ENCODE measurements at regions not wholly inside any gene's neighbourhood (a gene's known extent, or its start where the extent isn't known, plus 50 kb on each side); places are given as distances from the start of the nearest gene placed in this dataset.
"Not testable (repeated sequence)": the region's sequence is repeated elsewhere in the genome, so short reads cannot be mapped to it uniquely, and the experiment has no call there.

GRCh38 chr3:139113231-139113992 lies 68.7 kb upstream of the PRR23C start:
- H3K36me3 ChIP-seq (ENCODE audit: control insufficient read depth in 5 of 5, insufficient read depth in 5 of 5, low read length in 5 of 5) = no peaks in the 10 kb centered on the region
- H3K4me1 ChIP-seq (ENCODE audit: control insufficient read depth in 5 of 5, insufficient read depth in 5 of 5, low read length in 5 of 5) = no peaks in the 10 kb centered on the region
- peaks cover 0 to 7% (median 4%) of the 10 kb centered on the region in 5 donors for H3K27me3 ChIP-seq (ENCODE audit: control insufficient read depth in 5 of 5, insufficient read depth in 4 of 5, low read length in 5 of 5)
- H3K27ac ChIP-seq (ENCODE audit: low read depth, low read length) = no peak overlapping the region
- H3K4me3 ChIP-seq (ENCODE audit: low read depth in 1 of 5, low read length in 5 of 5) = no peak overlapping the region
- H3K9me3 ChIP-seq (ENCODE audit: control insufficient read depth in 5 of 5, low read length in 5 of 5) = no peaks in the 10 kb centered on the region
- H3K9ac ChIP-seq (ENCODE audit: low read length in 5 of 5) = no peak overlapping the region

GRCh38 chr3:139113993-139114375 lies 69.3 kb upstream of the PRR23C start:
- no peak overlapping the region for H3K9ac ChIP-seq (ENCODE audit: low read length in 5 of 5)
- no peaks in the 10 kb centered on the region for H3K4me1 ChIP-seq (ENCODE audit: control insufficient read depth in 5 of 5, insufficient read depth in 5 of 5, low read length in 5 of 5)
- peaks cover 0 to 7% (median 4%) of the 10 kb centered on the region in 5 donors for H3K27me3 ChIP-seq (ENCODE audit: control insufficient read depth in 5 of 5, insufficient read depth in 4 of 5, low read length in 5 of 5)
- no peak overlapping the region for H3K27ac ChIP-seq (ENCODE audit: low read depth, low read length)
- H3K9me3 ChIP-seq (ENCODE audit: control insufficient read depth in 5 of 5, low read length in 5 of 5) = no peaks in the 10 kb centered on the region
- no peaks in the 10 kb centered on the region for H3K36me3 ChIP-seq (ENCODE audit: control insufficient read depth in 5 of 5, insufficient read depth in 5 of 5, low read length in 5 of 5)
- no peak overlapping the region for H3K4me3 ChIP-seq (ENCODE audit: low read depth in 1 of 5, low read length in 5 of 5)

GRCh38 chr3:139116631-139117030 lies 71.9 kb upstream of the PRR23C start:
- H3K4me3 ChIP-seq (ENCODE audit: low read depth in 1 of 5, low read length in 5 of 5); H3K27ac ChIP-seq (ENCODE audit: low read depth, low read length); H3K4me1 ChIP-seq (ENCODE audit: control insufficient read depth in 5 of 5, insufficient read depth in 5 of 5, low read length in 5 of 5); H3K9me3 ChIP-seq (ENCODE audit: control insufficient read depth in 5 of 5, low read length in 5 of 5); H3K9ac ChIP-seq (ENCODE audit: low read length in 5 of 5); H3K27me3 ChIP-seq (ENCODE audit: control insufficient read depth in 5 of 5, insufficient read depth in 4 of 5, low read length in 5 of 5); H3K36me3 ChIP-seq (ENCODE audit: control insufficient read depth in 5 of 5, insufficient read depth in 5 of 5, low read length in 5 of 5): not testable (repeated sequence)

GRCh38 chr3:139117136-139117675 lies 72.5 kb upstream of the PRR23C start:
- H3K9ac ChIP-seq (ENCODE audit: low read length in 5 of 5) = no peak overlapping the region
- no peaks in the 10 kb centered on the region for H3K27me3 ChIP-seq (ENCODE audit: control insufficient read depth in 5 of 5, insufficient read depth in 4 of 5, low read length in 5 of 5)
- H3K4me3 ChIP-seq (ENCODE audit: low read depth in 1 of 5, low read length in 5 of 5) = no peak overlapping the region
- H3K9me3 ChIP-seq (ENCODE audit: control insufficient read depth in 5 of 5, low read length in 5 of 5) = no peaks in the 10 kb centered on the region
- H3K27ac ChIP-seq (ENCODE audit: low read depth, low read length) = no peak overlapping the region
- H3K36me3 ChIP-seq (ENCODE audit: control insufficient read depth in 5 of 5, insufficient read depth in 5 of 5, low read length in 5 of 5) = no peaks in the 10 kb centered on the region
- H3K4me1 ChIP-seq (ENCODE audit: control insufficient read depth in 5 of 5, insufficient read depth in 5 of 5, low read length in 5 of 5) = peaks cover 0 to 12% (median 9%) of the 10 kb centered on the region in 5 donors

GRCh38 chr3:139117883-139118760 lies 73.4 kb upstream of the PRR23C start:
- Histone ChIP-seq H3K36me3 (ENCODE audit: control insufficient read depth in 5 of 5, insufficient read depth in 5 of 5, low read length in 5 of 5) (no peaks in the 10 kb centered on the region), H3K9ac (ENCODE audit: low read length in 5 of 5) (no peak overlapping the region), H3K9me3 (ENCODE audit: control insufficient read depth in 5 of 5, low read length in 5 of 5) (no peaks in the 10 kb centered on the region), H3K4me1 (ENCODE audit: control insufficient read depth in 5 of 5, insufficient read depth in 5 of 5, low read length in 5 of 5) (peaks cover 0 to 17% (median 9%) of the 10 kb centered on the region in 5 donors), H3K27me3 (ENCODE audit: control insufficient read depth in 5 of 5, insufficient read depth in 4 of 5, low read length in 5 of 5) (no peaks in the 10 kb centered on the region), H3K27ac (ENCODE audit: low read depth, low read length) (no peak overlapping the region), H3K4me3 (ENCODE audit: low read depth in 1 of 5, low read length in 5 of 5) (no peak overlapping the region)

GRCh38 chr3:139118835-139119234 lies 74.1 kb upstream of the PRR23C start:
- no peak overlapping the region for H3K27ac ChIP-seq (ENCODE audit: low read depth, low read length)
- H3K36me3 ChIP-seq (ENCODE audit: control insufficient read depth in 5 of 5, insufficient read depth in 5 of 5, low read length in 5 of 5) = no peaks in the 10 kb centered on the region

GRCh38 chr3:139119331-139120025 lies 74.8 kb upstream of the PRR23C start:
- Histone ChIP-seq H3K4me1 (ENCODE audit: control insufficient read depth in 5 of 5, insufficient read depth in 5 of 5, low read length in 5 of 5) (peaks cover 0 to 23% (median 9%) of the 10 kb centered on the region in 5 donors), H3K9me3 (ENCODE audit: control insufficient read depth in 5 of 5, low read length in 5 of 5) (no peaks in the 10 kb centered on the region), H3K36me3 (ENCODE audit: control insufficient read depth in 5 of 5, insufficient read depth in 5 of 5, low read length in 5 of 5) (no peaks in the 10 kb centered on the region), H3K27me3 (ENCODE audit: control insufficient read depth in 5 of 5, insufficient read depth in 4 of 5, low read length in 5 of 5) (no peaks in the 10 kb centered on the region), H3K27ac (ENCODE audit: low read depth, low read length) (no peak overlapping the region), H3K9ac (ENCODE audit: low read length in 5 of 5) (no peak overlapping the region), H3K4me3 (ENCODE audit: low read depth in 1 of 5, low read length in 5 of 5) (no peak overlapping the region)

More at GRCh38 chr3:139118835-139119234, 74.1 kb upstream of the PRR23C start:
- no peaks in the 10 kb centered on the region for H3K9me3 ChIP-seq (ENCODE audit: control insufficient read depth in 5 of 5, low read length in 5 of 5)
- H3K9ac ChIP-seq (ENCODE audit: low read length in 5 of 5) = no peak overlapping the region
- H3K4me3 ChIP-seq (ENCODE audit: low read depth in 1 of 5, low read length in 5 of 5) = no peak overlapping the region
- H3K27me3 ChIP-seq (ENCODE audit: control insufficient read depth in 5 of 5, insufficient read depth in 4 of 5, low read length in 5 of 5) = no peaks in the 10 kb centered on the region
- H3K4me1 ChIP-seq (ENCODE audit: control insufficient read depth in 5 of 5, insufficient read depth in 5 of 5, low read length in 5 of 5) = peaks cover 0 to 23% (median 9%) of the 10 kb centered on the region in 5 donors

- Histone ChIP-seq H3K9ac (ENCODE audit: low read length in 5 of 5) (no peak overlapping the region), H3K27me3 (ENCODE audit: control insufficient read depth in 5 of 5, insufficient read depth in 4 of 5, low read length in 5 of 5) (no peaks in the 10 kb centered on the region), H3K27ac (ENCODE audit: low read depth, low read length) (no peak overlapping the region), H3K4me1 (ENCODE audit: control insufficient read depth in 5 of 5, insufficient read depth in 5 of 5, low read length in 5 of 5) (peaks cover 0 to 23% (median 9%) of the 10 kb centered on the region in 5 donors), H3K36me3 (ENCODE audit: control insufficient read depth in 5 of 5, insufficient read depth in 5 of 5, low read length in 5 of 5) (no peaks in the 10 kb centered on the region), H3K9me3 (ENCODE audit: control insufficient read depth in 5 of 5, low read length in 5 of 5) (no peaks in the 10 kb centered on the region), H3K4me3 (ENCODE audit: low read depth in 1 of 5, low read length in 5 of 5) (no peak overlapping the region)
Observed at GRCh38 chr3:139120086-139121056, 75.7 kb upstream of the PRR23C start.
